ENCODE measurements at regions not wholly inside any gene's neighbourhood (a gene's known extent, or its start where the extent isn't known, plus 50 kb on each side); places are given as distances from the start of the nearest gene placed in this dataset.

- DNase-seq: no peak
- Mint-ChIP-seq H3K9me3 (ENCODE audit: low read depth, unreplicated experiment) (peaks cover 6% of the 10 kb centered on the region), H3K4me1 (ENCODE audit: low read depth, unreplicated experiment) (no peaks in the 10 kb centered on the region), H3K27me3 (ENCODE audit: unreplicated experiment) (no peaks in the 10 kb centered on the region), H3K27ac (ENCODE audit: unreplicated experiment) (no peak overlapping the region), H3K36me3 (ENCODE audit: insufficient read depth, unreplicated experiment) (no peaks in the 10 kb centered on the region), H3K4me3 (ENCODE audit: low read depth, unreplicated experiment) (no peak overlapping the region)
- no TSS peak for BruUV-seq (replicated peaks)
- TF ChIP-seq, protein P1, sequence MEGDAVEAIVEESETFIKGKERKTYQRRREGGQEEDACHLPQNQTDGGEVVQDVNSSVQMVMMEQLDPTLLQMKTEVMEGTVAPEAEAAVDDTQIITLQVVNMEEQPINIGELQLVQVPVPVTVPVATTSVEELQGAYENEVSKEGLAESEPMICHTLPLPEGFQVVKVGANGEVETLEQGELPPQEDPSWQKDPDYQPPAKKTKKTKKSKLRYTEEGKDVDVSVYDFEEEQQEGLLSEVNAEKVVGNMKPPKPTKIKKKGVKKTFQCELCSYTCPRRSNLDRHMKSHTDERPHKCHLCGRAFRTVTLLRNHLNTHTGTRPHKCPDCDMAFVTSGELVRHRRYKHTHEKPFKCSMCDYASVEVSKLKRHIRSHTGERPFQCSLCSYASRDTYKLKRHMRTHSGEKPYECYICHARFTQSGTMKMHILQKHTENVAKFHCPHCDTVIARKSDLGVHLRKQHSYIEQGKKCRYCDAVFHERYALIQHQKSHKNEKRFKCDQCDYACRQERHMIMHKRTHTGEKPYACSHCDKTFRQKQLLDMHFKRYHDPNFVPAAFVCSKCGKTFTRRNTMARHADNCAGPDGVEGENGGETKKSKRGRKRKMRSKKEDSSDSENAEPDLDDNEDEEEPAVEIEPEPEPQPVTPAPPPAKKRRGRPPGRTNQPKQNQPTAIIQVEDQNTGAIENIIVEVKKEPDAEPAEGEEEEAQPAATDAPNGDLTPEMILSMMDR (IDR thresholded peaks at IDR 0.05; ENCODE audit: unreplicated experiment): no peak
- intact Hi-C loops (cut with micrococcal nuclease; ENCODE audit: unreplicated experiment): no loop called here
- CTCF ChIA-PET: no interaction called here
These were observed 578.4 kb downstream of the TRIML1 start for GRCh38 chr4:188717661-188718060.

GRCh38 chr4:188719794-188720193 lies 580.6 kb downstream of the TRIML1 start:
- CTCF ChIA-PET: no interaction called here
- no peaks in the 10 kb centered on the region for H3K27me3 Mint-ChIP-seq (ENCODE audit: unreplicated experiment)
- intact Hi-C loops (cut with micrococcal nuclease; ENCODE audit: unreplicated experiment): no loop called here
- BruUV-seq (replicated peaks): no TSS peak
- no peak overlapping the region for H3K27ac Mint-ChIP-seq (ENCODE audit: unreplicated experiment)
- H3K36me3 Mint-ChIP-seq (ENCODE audit: insufficient read depth, unreplicated experiment): no peaks in the 10 kb centered on the region
- no peak for DNase-seq
- TF ChIP-seq, protein P1 (IDR thresholded peaks at IDR 0.05; ENCODE audit: unreplicated experiment): no peak
- peaks cover 6% of the 10 kb centered on the region for H3K9me3 Mint-ChIP-seq (ENCODE audit: low read depth, unreplicated experiment)
- no peak overlapping the region for H3K4me3 Mint-ChIP-seq (ENCODE audit: low read depth, unreplicated experiment)
- no peaks in the 10 kb centered on the region for H3K4me1 Mint-ChIP-seq (ENCODE audit: low read depth, unreplicated experiment)

- CTCF ChIA-PET: no interaction called here
- Mint-ChIP-seq H3K36me3 (ENCODE audit: insufficient read depth, unreplicated experiment) (no peaks in the 10 kb centered on the region), H3K9me3 (ENCODE audit: low read depth, unreplicated experiment) (peaks cover 6% of the 10 kb centered on the region), H3K27me3 (ENCODE audit: unreplicated experiment) (no peaks in the 10 kb centered on the region), H3K4me1 (ENCODE audit: low read depth, unreplicated experiment) (no peaks in the 10 kb centered on the region), H3K4me3 (ENCODE audit: low read depth, unreplicated experiment) (no peak overlapping the region), H3K27ac (ENCODE audit: unreplicated experiment) (no peak overlapping the region)
- BruUV-seq (replicated peaks): no TSS peak
- intact Hi-C loops (cut with micrococcal nuclease; ENCODE audit: unreplicated experiment): no loop called here
- TF ChIP-seq, protein P1 (IDR thresholded peaks at IDR 0.05; ENCODE audit: unreplicated experiment): no peak
- no peak for DNase-seq
These were observed 583.7 kb downstream of the TRIML1 start for GRCh38 chr4:188722911-188723310.

- Mint-ChIP-seq H3K4me3 (ENCODE audit: low read depth, unreplicated experiment) (no peak overlapping the region), H3K9me3 (ENCODE audit: low read depth, unreplicated experiment) (peaks cover 11% of the 10 kb centered on the region), H3K36me3 (ENCODE audit: insufficient read depth, unreplicated experiment) (no peaks in the 10 kb centered on the region), H3K4me1 (ENCODE audit: low read depth, unreplicated experiment) (no peaks in the 10 kb centered on the region), H3K27me3 (ENCODE audit: unreplicated experiment) (no peaks in the 10 kb centered on the region), H3K27ac (ENCODE audit: unreplicated experiment) (no peak overlapping the region)
- TF ChIP-seq, protein P1 (IDR thresholded peaks at IDR 0.05; ENCODE audit: unreplicated experiment): no peak
- CTCF ChIA-PET: no interaction called here
- DNase-seq: no peak
- BruUV-seq (replicated peaks): no TSS peak
- intact Hi-C loops (cut with micrococcal nuclease; ENCODE audit: unreplicated experiment): no loop called here
These were observed 588.5 kb downstream of the TRIML1 start for GRCh38 chr4:188727746-188728145.

GRCh38 chr4:188728359-188728758 lies 589.1 kb downstream of the TRIML1 start:
- CTCF ChIA-PET: no interaction called here
- Mint-ChIP-seq H3K4me1 (ENCODE audit: low read depth, unreplicated experiment) (no peaks in the 10 kb centered on the region), H3K27ac (ENCODE audit: unreplicated experiment) (no peak overlapping the region)

More at GRCh38 chr4:188728359-188728758, 589.1 kb downstream of the TRIML1 start:
- no peaks in the 10 kb centered on the region for H3K27me3 Mint-ChIP-seq (ENCODE audit: unreplicated experiment)
- intact Hi-C loops (cut with micrococcal nuclease; ENCODE audit: unreplicated experiment): no loop called here
- H3K4me3 Mint-ChIP-seq (ENCODE audit: low read depth, unreplicated experiment): no peak overlapping the region
- no TSS peak for BruUV-seq (replicated peaks)
- TF ChIP-seq, protein P1 (IDR thresholded peaks at IDR 0.05; ENCODE audit: unreplicated experiment): no peak
- peaks cover 11% of the 10 kb centered on the region for H3K9me3 Mint-ChIP-seq (ENCODE audit: low read depth, unreplicated experiment)
- H3K36me3 Mint-ChIP-seq (ENCODE audit: insufficient read depth, unreplicated experiment): no peaks in the 10 kb centered on the region
- no peak for DNase-seq
